CD14-positive monocyte (primary cell): ENCODE measurements at regions not wholly inside any gene's neighbourhood (a gene's known extent, or its start where the extent isn't known, plus 50 kb on each side); places are given as distances from the start of the nearest gene placed in this dataset.
A peak's percentile ranks its signal among the peaks of the same experiment; 100 is the strongest.

Experiments
- DNase-seq, 3 donors: peaks; one replicate each; pipeline ENCODE4 v3.0.0-alpha.2; 2011 to 2022
- H2AFZ ChIP-seq: 2 replicates; pipeline ENCODE4 v1.6.0; 2012; ENCODE audit warnings: mild to moderate bottlenecking, low read depth, low read length, inconsistent platforms; ENCODE audit not compliant: insufficient read depth, poor library complexity, severe bottlenecking
- H3K27ac ChIP-seq, 2 donors: 1 replicate in 1 of 2; 2 replicates in 1 of 2; pipeline ENCODE4 v1.5.1; 2012 to 2013; ENCODE audit warnings: low read length in 2 of 2, control low read depth in 1 of 2, inconsistent platforms in 1 of 2, low read depth in 1 of 2, mild to moderate bottlenecking in 1 of 2
- H3K27me3 ChIP-seq, 2 donors: one replicate each; pipeline versions ENCODE4 v1.6.0 to v1.6.1; 2011 to 2013; ENCODE audit warnings: low read length in 2 of 2; ENCODE audit not compliant: control insufficient read depth in 2 of 2, insufficient read depth in 2 of 2
- H3K36me3 ChIP-seq, 2 donors: replicated peaks in 1 of 2; 1 replicate in 1 of 2; 2 replicates in 1 of 2; pipeline versions ENCODE4 v1.5.1 to v1.6.1; 2012 to 2013; ENCODE audit warnings: low read length in 2 of 2, control low read depth in 1 of 2, inconsistent platforms in 1 of 2, mild to moderate bottlenecking in 1 of 2; ENCODE audit not compliant: insufficient read depth in 2 of 2, control insufficient read depth in 1 of 2
- H3K4me1 ChIP-seq, 2 donors: 1 replicate in 1 of 2; 2 replicates in 1 of 2; pipeline versions ENCODE4 v1.5.1 to v1.6.1; 2012 to 2013; ENCODE audit warnings: low read length in 2 of 2, control low read depth in 1 of 2, inconsistent platforms in 1 of 2, mild to moderate bottlenecking in 1 of 2, moderate library complexity in 1 of 2; ENCODE audit not compliant: insufficient read depth in 2 of 2, control insufficient read depth in 1 of 2
- H3K4me2 ChIP-seq: replicated peaks from 2 replicates; pipeline ENCODE3; 2012; ENCODE audit warnings: low read length, moderate library complexity, mild to moderate bottlenecking; ENCODE audit not compliant: poor library complexity, severe bottlenecking; ENCODE audit errors: extremely low read depth
- H3K4me3 ChIP-seq, 3 experiments: fragments of 200-600 bp in 1 of 3; sonication (generic) in 1 of 3; replicated peaks in 1 of 3; 1 replicate in 2 of 3; 2 replicates in 1 of 3; pipeline ENCODE4 v1.5.1; 2011 to 2013; ENCODE audit warnings: low read length in 3 of 3, mild to moderate bottlenecking in 3 of 3, control low read depth in 2 of 3, low read depth in 2 of 3, inconsistent platforms in 1 of 3, moderate library complexity in 1 of 3
- H3K79me2 ChIP-seq: 2 replicates; pipeline ENCODE4 v1.6.0; 2012; ENCODE audit warnings: mild to moderate bottlenecking, control low read depth, inconsistent platforms, low read length, moderate library complexity; ENCODE audit not compliant: insufficient read depth
- H3K9ac ChIP-seq: 2 replicates; pipeline ENCODE4 v1.6.0; 2017; ENCODE audit warnings: low read length, mild to moderate bottlenecking; ENCODE audit not compliant: insufficient read depth, poor library complexity, severe bottlenecking
- H3K9me3 ChIP-seq, 2 donors: replicated peaks in 1 of 2; 1 replicate in 1 of 2; 2 replicates in 1 of 2; pipeline versions ENCODE4 v1.5.1 to v1.6.1; 2012 to 2013; ENCODE audit warnings: low read length in 2 of 2, control low read depth in 1 of 2; ENCODE audit not compliant: control insufficient read depth in 1 of 2, insufficient read depth in 1 of 2
- H4K20me1 ChIP-seq: 2 replicates; pipeline ENCODE4 v1.6.0; 2012; ENCODE audit warnings: mild to moderate bottlenecking, low read length, control low read depth, moderate library complexity; ENCODE audit not compliant: insufficient read depth
- H3K27ac Mint-ChIP-seq, 7 donors: one replicate each; pipeline ENCODE4 v1.8.0; 2020; ENCODE audit warnings: mild to moderate bottlenecking in 7 of 7, mixed read lengths in 7 of 7, moderate library complexity in 6 of 7, inconsistent platforms in 2 of 7
- H3K27me3 Mint-ChIP-seq, 3 donors: one replicate each; pipeline ENCODE4 v1.8.0; 2021 to 2022; ENCODE audit warnings: low read depth in 3 of 3, mild to moderate bottlenecking in 3 of 3, mixed read lengths in 3 of 3, moderate library complexity in 3 of 3, inconsistent platforms in 1 of 3
- H3K36me3 Mint-ChIP-seq, 2 donors: one replicate each; pipeline ENCODE4 v1.8.0; 2020; ENCODE audit warnings: mixed read lengths in 2 of 2, inconsistent platforms in 1 of 2, mild to moderate bottlenecking in 1 of 2
- H3K4me1 Mint-ChIP-seq: one replicate; pipeline ENCODE4 v1.8.0; 2020; ENCODE audit warnings: mild to moderate bottlenecking, mixed read lengths
- H3K4me3 Mint-ChIP-seq, 2 donors: one replicate each; pipeline ENCODE4 v1.8.0; 2020; ENCODE audit warnings: mild to moderate bottlenecking in 2 of 2, mixed read lengths in 2 of 2, moderate library complexity in 1 of 2
- H3K9me3 Mint-ChIP-seq, 7 donors: one replicate each; pipeline ENCODE4 v1.8.0; 2020 to 2022; ENCODE audit warnings: mixed read lengths in 7 of 7, mild to moderate bottlenecking in 6 of 7, moderate library complexity in 6 of 7, inconsistent platforms in 2 of 7
- WGBS: methylation state at CpG from one replicate; pipeline ENCODE4 v1.1.5; 2013; ENCODE audit warnings: missing lambda C conversion rate; ENCODE audit not compliant: insufficient coverage; 5-methylcytosine and 5-hydroxymethylcytosine counted together
- intact Hi-C, 2 donors: fragments of 100-400 bp; cut with micrococcal nuclease; formaldehyde crosslinking; loops; one replicate each; pipeline versions ENCODE4 v1.15.0 to v1.15.1; 2023
- TF ChIP-seq, protein P1 (sequence below): fragments of 200-600 bp; IDR thresholded peaks from one replicate; pipeline ENCODE4 v1.8.0; 2022; ENCODE audit warnings: antibody characterized with exemption, mild to moderate bottlenecking

DNA sequence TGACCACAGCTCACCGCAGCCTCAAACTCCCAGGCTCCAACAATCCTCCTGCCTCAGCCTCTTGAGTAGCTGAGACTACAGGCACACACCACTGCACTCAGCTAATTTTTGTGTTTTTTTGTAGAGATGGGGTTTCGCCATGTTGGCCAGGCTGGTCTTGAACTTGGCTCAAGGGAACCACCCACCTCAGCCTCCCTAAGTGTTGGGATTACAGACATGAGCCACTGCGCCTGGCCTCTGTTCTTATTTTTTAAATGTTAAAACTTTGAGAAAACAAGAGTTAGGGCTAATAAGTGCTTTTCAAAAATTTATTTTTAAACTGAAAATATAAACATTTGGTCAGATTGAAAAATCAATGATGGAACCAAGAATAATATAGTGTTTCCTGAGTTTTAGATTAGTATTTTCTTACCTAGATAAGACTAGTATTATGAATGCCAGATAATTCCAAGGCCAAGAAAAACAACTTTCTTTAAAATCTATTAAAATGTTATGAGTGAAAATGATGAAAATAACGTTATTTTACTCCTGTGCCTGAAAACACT is 66.2 kb upstream of the S1PR1 start:
- Mint-ChIP-seq H3K4me3 (no peak overlapping the region), H3K36me3 (no peaks in the 10 kb centered on the region), H3K9me3 (peaks cover 0 to 2% (median 0%) of the 10 kb centered on the region in 7 donors), H3K27me3 (peaks cover 0 to 2% (median 0%) of the 10 kb centered on the region in 3 donors), H3K27ac (peak overlapping the region in 1 of 7 donors; percentile 18), H3K4me1 (peaks cover 6% of the 10 kb centered on the region)
- no peaks in the 10 kb centered on the region for H3K9me3 ChIP-seq
- intact Hi-C loops: no loop called here
- H3K27ac ChIP-seq: no peak overlapping the region
- no peak overlapping the region for H3K9ac ChIP-seq
- H3K36me3 ChIP-seq: no peaks in the 10 kb centered on the region
- no peak overlapping the region for H2AFZ ChIP-seq
- H3K4me3 ChIP-seq: no peak overlapping the region
- no CpG with 5 or more reads among the region's 4 CpGs for WGBS
- H3K4me1 ChIP-seq: peaks cover 3 to 6% of the 10 kb centered on the region in 2 donors
- no peaks in the 10 kb centered on the region for H3K27me3 ChIP-seq
- no peaks in the 10 kb centered on the region for H4K20me1 ChIP-seq
- TF ChIP-seq, protein P1, sequence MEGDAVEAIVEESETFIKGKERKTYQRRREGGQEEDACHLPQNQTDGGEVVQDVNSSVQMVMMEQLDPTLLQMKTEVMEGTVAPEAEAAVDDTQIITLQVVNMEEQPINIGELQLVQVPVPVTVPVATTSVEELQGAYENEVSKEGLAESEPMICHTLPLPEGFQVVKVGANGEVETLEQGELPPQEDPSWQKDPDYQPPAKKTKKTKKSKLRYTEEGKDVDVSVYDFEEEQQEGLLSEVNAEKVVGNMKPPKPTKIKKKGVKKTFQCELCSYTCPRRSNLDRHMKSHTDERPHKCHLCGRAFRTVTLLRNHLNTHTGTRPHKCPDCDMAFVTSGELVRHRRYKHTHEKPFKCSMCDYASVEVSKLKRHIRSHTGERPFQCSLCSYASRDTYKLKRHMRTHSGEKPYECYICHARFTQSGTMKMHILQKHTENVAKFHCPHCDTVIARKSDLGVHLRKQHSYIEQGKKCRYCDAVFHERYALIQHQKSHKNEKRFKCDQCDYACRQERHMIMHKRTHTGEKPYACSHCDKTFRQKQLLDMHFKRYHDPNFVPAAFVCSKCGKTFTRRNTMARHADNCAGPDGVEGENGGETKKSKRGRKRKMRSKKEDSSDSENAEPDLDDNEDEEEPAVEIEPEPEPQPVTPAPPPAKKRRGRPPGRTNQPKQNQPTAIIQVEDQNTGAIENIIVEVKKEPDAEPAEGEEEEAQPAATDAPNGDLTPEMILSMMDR: no peak
- DNase-seq: no peak
- H3K79me2 ChIP-seq: no peaks in the 10 kb centered on the region
- no peak overlapping the region for H3K4me2 ChIP-seq

GRCh38 chr1:101167891-101168290 is 68.9 kb upstream of the S1PR1 start:
- Histone ChIP-seq H3K4me1 (peaks cover 10 to 14% of the 10 kb centered on the region in 2 donors), H3K27me3 (no peaks in the 10 kb centered on the region), H3K79me2 (no peaks in the 10 kb centered on the region), H3K4me2 (no peak overlapping the region), H2AFZ (no peak overlapping the region), H3K36me3 (no peaks in the 10 kb centered on the region), H3K27ac (no peak overlapping the region), H3K4me3 (no peak overlapping the region), H4K20me1 (no peaks in the 10 kb centered on the region), H3K9ac (no peak overlapping the region), H3K9me3 (no peaks in the 10 kb centered on the region)
- Mint-ChIP-seq H3K27ac (no peak overlapping the region), H3K9me3 (peaks cover 0 to 2% (median 0%) of the 10 kb centered on the region in 7 donors), H3K27me3 (no peaks in the 10 kb centered on the region), H3K4me3 (no peak overlapping the region), H3K36me3 (no peaks in the 10 kb centered on the region), H3K4me1 (peaks cover 14% of the 10 kb centered on the region)
- intact Hi-C loops: no loop called here
- DNase-seq: no peak
- TF ChIP-seq, protein P1: no peak
